ENCODE measurements at regions not wholly inside any gene's neighbourhood (a gene's known extent, or its start where the extent isn't known, plus 50 kb on each side); places are given as distances from the start of the nearest gene placed in this dataset.
"Not testable (repeated sequence)": the region's sequence is repeated elsewhere in the genome, so short reads cannot be mapped to it uniquely, and the experiment has no call there.

GRCh38 chr9:16291921-16292320, 578.5 kb downstream of the BNC2 start:
- Histone ChIP-seq H3K36me3 (ENCODE audit: insufficient read depth, low read length) (no peaks in the 10 kb centered on the region), H3K9me2 (replicated peaks; ENCODE audit: insufficient read depth, low read length) (no peaks in the 10 kb centered on the region), H3K4me3 (ENCODE audit: low read length) (no peak overlapping the region), H2AFZ (ENCODE audit: low read length) (no peak overlapping the region), H4K20me1 (ENCODE audit: insufficient read depth, low read depth, low read length) (no peaks in the 10 kb centered on the region), H3K27ac (ENCODE audit: low read length) (no peak overlapping the region), H3K9ac (ENCODE audit: low read length) (no peak overlapping the region), H3K4me1 (ENCODE audit: low read length) (peaks cover 10% of the 10 kb centered on the region), H3K79me2 (ENCODE audit: low read length) (no peaks in the 10 kb centered on the region), H3K9me3 (ENCODE audit: low read length) (no peaks in the 10 kb centered on the region), H3K27me3 (ENCODE audit: low read length) (no peaks in the 10 kb centered on the region), H3K4me2 (ENCODE audit: low read depth, low read length, poor library complexity, severe bottlenecking) (no peak overlapping the region)
- no peak for DNase-seq

DNA sequence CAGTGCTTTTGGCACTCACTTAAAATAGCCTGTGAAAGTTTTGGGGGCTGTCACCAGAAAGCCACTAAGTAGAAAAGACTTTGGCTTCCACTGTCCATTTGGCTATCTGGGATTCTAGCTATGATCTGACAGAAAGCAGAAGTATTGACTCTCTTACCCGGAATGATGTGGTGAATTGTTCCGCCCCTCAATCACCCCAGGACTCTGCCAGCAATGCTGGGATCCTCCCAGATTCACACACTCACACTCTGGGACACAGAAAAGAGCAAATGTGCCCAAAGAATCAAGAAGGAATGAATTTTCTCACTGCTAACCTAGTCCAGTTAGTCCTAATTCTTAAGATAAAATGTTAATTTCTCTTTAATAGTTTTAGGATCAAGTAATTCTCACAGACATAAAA, 576.9 kb downstream of the BNC2 start:
- Histone ChIP-seq H3K9ac (ENCODE audit: low read length) (no peak overlapping the region), H3K79me2 (ENCODE audit: low read length) (no peaks in the 10 kb centered on the region), H3K9me2 (replicated peaks; ENCODE audit: insufficient read depth, low read length) (no peaks in the 10 kb centered on the region; the same call in 1 of the 2 replicates), H3K27me3 (ENCODE audit: low read length) (no peaks in the 10 kb centered on the region), H3K4me1 (ENCODE audit: low read length) (peaks cover 10% of the 10 kb centered on the region), H4K20me1 (ENCODE audit: insufficient read depth, low read depth, low read length) (no peaks in the 10 kb centered on the region), H3K9me3 (ENCODE audit: low read length) (no peaks in the 10 kb centered on the region), H3K27ac (ENCODE audit: low read length) (no peak overlapping the region), H3K4me3 (ENCODE audit: low read length) (no peak overlapping the region), H2AFZ (ENCODE audit: low read length) (no peak overlapping the region), H3K36me3 (ENCODE audit: insufficient read depth, low read length) (no peaks in the 10 kb centered on the region), H3K4me2 (ENCODE audit: low read depth, low read length, poor library complexity, severe bottlenecking) (no peak overlapping the region)
- no peak for DNase-seq

GRCh38 chr9:16294133-16294770, 576.2 kb downstream of the BNC2 start:
- H3K4me2 ChIP-seq (ENCODE audit: low read depth, low read length, poor library complexity, severe bottlenecking) = no peak overlapping the region
- H3K9ac ChIP-seq (ENCODE audit: low read length) = no peak overlapping the region
- no peak overlapping the region for H3K27ac ChIP-seq (ENCODE audit: low read length)
- H3K4me1 ChIP-seq (ENCODE audit: low read length) = peaks cover 10% of the 10 kb centered on the region
- H3K4me3 ChIP-seq (ENCODE audit: low read length) = no peak overlapping the region
- no peaks in the 10 kb centered on the region for H3K9me3 ChIP-seq (ENCODE audit: low read length)
- H3K79me2 ChIP-seq (ENCODE audit: low read length) = no peaks in the 10 kb centered on the region
- H3K36me3 ChIP-seq (ENCODE audit: insufficient read depth, low read length) = no peaks in the 10 kb centered on the region
- H3K9me2 ChIP-seq (replicated peaks; ENCODE audit: insufficient read depth, low read length) = no peaks in the 10 kb centered on the region; the same call in 1 of the 2 replicates
- H4K20me1 ChIP-seq (ENCODE audit: insufficient read depth, low read depth, low read length) = no peaks in the 10 kb centered on the region
- H3K27me3 ChIP-seq (ENCODE audit: low read length) = no peaks in the 10 kb centered on the region
- H2AFZ ChIP-seq (ENCODE audit: low read length) = no peak overlapping the region
- no peak for DNase-seq

DNA sequence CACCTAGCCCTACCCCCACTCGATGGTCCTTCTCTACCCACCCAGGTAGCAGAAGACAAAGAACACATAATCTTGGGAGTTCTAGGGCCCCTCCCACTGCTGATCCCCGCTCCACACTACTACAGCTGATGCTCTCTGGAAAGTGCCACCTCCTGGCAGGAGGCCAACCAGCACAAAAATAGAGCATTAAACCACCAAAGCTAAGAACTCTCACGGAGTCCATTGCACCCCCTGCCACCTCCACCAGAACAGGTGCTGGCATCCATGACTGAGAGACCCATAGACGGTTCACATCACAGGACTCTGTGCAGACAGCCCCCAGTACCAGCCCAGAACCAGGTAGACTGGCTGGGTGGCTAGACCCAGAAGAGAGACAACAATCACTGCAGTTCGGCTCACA, 575.5 kb downstream of the BNC2 start:
- not testable (repeated sequence) for H3K9me2 ChIP-seq (replicated peaks; ENCODE audit: insufficient read depth, low read length); H3K9me3 ChIP-seq (ENCODE audit: low read length); H4K20me1 ChIP-seq (ENCODE audit: insufficient read depth, low read depth, low read length); H2AFZ ChIP-seq (ENCODE audit: low read length); H3K4me1 ChIP-seq (ENCODE audit: low read length); H3K4me3 ChIP-seq (ENCODE audit: low read length); H3K27me3 ChIP-seq (ENCODE audit: low read length); H3K36me3 ChIP-seq (ENCODE audit: insufficient read depth, low read length); H3K27ac ChIP-seq (ENCODE audit: low read length); DNase-seq; H3K79me2 ChIP-seq (ENCODE audit: low read length); H3K4me2 ChIP-seq (ENCODE audit: low read depth, low read length, poor library complexity, severe bottlenecking); H3K9ac ChIP-seq (ENCODE audit: low read length)

- H3K9me3 ChIP-seq (ENCODE audit: low read length); H2AFZ ChIP-seq (ENCODE audit: low read length); H3K79me2 ChIP-seq (ENCODE audit: low read length); H3K4me2 ChIP-seq (ENCODE audit: low read depth, low read length, poor library complexity, severe bottlenecking); H3K36me3 ChIP-seq (ENCODE audit: insufficient read depth, low read length); H3K9ac ChIP-seq (ENCODE audit: low read length); H3K27ac ChIP-seq (ENCODE audit: low read length); DNase-seq; H3K4me1 ChIP-seq (ENCODE audit: low read length); H3K27me3 ChIP-seq (ENCODE audit: low read length); H3K9me2 ChIP-seq (replicated peaks; ENCODE audit: insufficient read depth, low read length); H3K4me3 ChIP-seq (ENCODE audit: low read length); H4K20me1 ChIP-seq (ENCODE audit: insufficient read depth, low read depth, low read length): not testable (repeated sequence)
Measured at GRCh38 chr9:16299368-16299767, 571.1 kb downstream of the BNC2 start.

GRCh38 chr9:16303506-16303905, 567.0 kb downstream of the BNC2 start:
- Histone ChIP-seq H3K9me3 (ENCODE audit: low read length) (no peaks in the 10 kb centered on the region), H4K20me1 (ENCODE audit: insufficient read depth, low read depth, low read length) (no peaks in the 10 kb centered on the region), H3K9ac (ENCODE audit: low read length) (no peak overlapping the region), H3K27me3 (ENCODE audit: low read length) (no peaks in the 10 kb centered on the region), H3K9me2 (replicated peaks; ENCODE audit: insufficient read depth, low read length) (no peaks in the 10 kb centered on the region), H3K79me2 (ENCODE audit: low read length) (no peaks in the 10 kb centered on the region), H3K36me3 (ENCODE audit: insufficient read depth, low read length) (no peaks in the 10 kb centered on the region), H3K27ac (ENCODE audit: low read length) (no peak overlapping the region), H3K4me2 (ENCODE audit: low read depth, low read length, poor library complexity, severe bottlenecking) (no peak overlapping the region), H2AFZ (ENCODE audit: low read length) (no peak overlapping the region), H3K4me3 (ENCODE audit: low read length) (no peak overlapping the region), H3K4me1 (ENCODE audit: low read length) (no peaks in the 10 kb centered on the region)
- no peak for DNase-seq

GRCh38 chr9:16304301-16304700, 566.2 kb downstream of the BNC2 start:
- H3K27ac ChIP-seq (ENCODE audit: low read length) = no peak overlapping the region
- no peaks in the 10 kb centered on the region for H3K27me3 ChIP-seq (ENCODE audit: low read length)
- H4K20me1 ChIP-seq (ENCODE audit: insufficient read depth, low read depth, low read length) = no peaks in the 10 kb centered on the region
- H3K9me3 ChIP-seq (ENCODE audit: low read length) = no peaks in the 10 kb centered on the region
- H2AFZ ChIP-seq (ENCODE audit: low read length) = no peak overlapping the region
- H3K36me3 ChIP-seq (ENCODE audit: insufficient read depth, low read length) = no peaks in the 10 kb centered on the region
- H3K79me2 ChIP-seq (ENCODE audit: low read length) = no peaks in the 10 kb centered on the region
- H3K9ac ChIP-seq (ENCODE audit: low read length) = no peak overlapping the region
- no peak overlapping the region for H3K4me3 ChIP-seq (ENCODE audit: low read length)
- H3K9me2 ChIP-seq (replicated peaks; ENCODE audit: insufficient read depth, low read length) = no peaks in the 10 kb centered on the region
- peaks cover 2% of the 10 kb centered on the region; the same call in 1 of the 2 replicates for H3K4me1 ChIP-seq (ENCODE audit: low read length)
- H3K4me2 ChIP-seq (ENCODE audit: low read depth, low read length, poor library complexity, severe bottlenecking) = no peak overlapping the region
- no peak for DNase-seq

- Histone ChIP-seq H3K4me1 (ENCODE audit: low read length) (peaks cover 5% of the 10 kb centered on the region; the same call in 1 of the 2 replicates), H3K9ac (ENCODE audit: low read length) (no peak overlapping the region), H2AFZ (ENCODE audit: low read length) (no peak overlapping the region), H3K4me3 (ENCODE audit: low read length) (no peak overlapping the region), H4K20me1 (ENCODE audit: insufficient read depth, low read depth, low read length) (no peaks in the 10 kb centered on the region), H3K9me2 (replicated peaks; ENCODE audit: insufficient read depth, low read length) (no peaks in the 10 kb centered on the region), H3K36me3 (ENCODE audit: insufficient read depth, low read length) (no peaks in the 10 kb centered on the region), H3K27me3 (ENCODE audit: low read length) (no peaks in the 10 kb centered on the region), H3K79me2 (ENCODE audit: low read length) (no peaks in the 10 kb centered on the region), H3K9me3 (ENCODE audit: low read length) (no peaks in the 10 kb centered on the region), H3K4me2 (ENCODE audit: low read depth, low read length, poor library complexity, severe bottlenecking) (no peak overlapping the region), H3K27ac (ENCODE audit: low read length) (no peak overlapping the region)
- DNase-seq = no peak
Measured at GRCh38 chr9:16306586-16306985, 563.9 kb downstream of the BNC2 start.

Measured in Karpas-422 (cell line).